Superior temporal gyrus (tissue), 1 donor: ENCODE measurements at regions not wholly inside any gene's neighbourhood (a gene's known extent, or its start where the extent isn't known, plus 50 kb on each side); places are given as distances from the start of the nearest gene placed in this dataset.
"Not testable (repeated sequence)": the region's sequence is repeated elsewhere in the genome, so short reads cannot be mapped to it uniquely, and the experiment has no call there.

ENCODE experiments used
- DNase-seq: peaks from one replicate; pipeline ENCODE4 v3.0.0-alpha.2; 2016; ENCODE audit errors: extremely low spot score

DNA sequence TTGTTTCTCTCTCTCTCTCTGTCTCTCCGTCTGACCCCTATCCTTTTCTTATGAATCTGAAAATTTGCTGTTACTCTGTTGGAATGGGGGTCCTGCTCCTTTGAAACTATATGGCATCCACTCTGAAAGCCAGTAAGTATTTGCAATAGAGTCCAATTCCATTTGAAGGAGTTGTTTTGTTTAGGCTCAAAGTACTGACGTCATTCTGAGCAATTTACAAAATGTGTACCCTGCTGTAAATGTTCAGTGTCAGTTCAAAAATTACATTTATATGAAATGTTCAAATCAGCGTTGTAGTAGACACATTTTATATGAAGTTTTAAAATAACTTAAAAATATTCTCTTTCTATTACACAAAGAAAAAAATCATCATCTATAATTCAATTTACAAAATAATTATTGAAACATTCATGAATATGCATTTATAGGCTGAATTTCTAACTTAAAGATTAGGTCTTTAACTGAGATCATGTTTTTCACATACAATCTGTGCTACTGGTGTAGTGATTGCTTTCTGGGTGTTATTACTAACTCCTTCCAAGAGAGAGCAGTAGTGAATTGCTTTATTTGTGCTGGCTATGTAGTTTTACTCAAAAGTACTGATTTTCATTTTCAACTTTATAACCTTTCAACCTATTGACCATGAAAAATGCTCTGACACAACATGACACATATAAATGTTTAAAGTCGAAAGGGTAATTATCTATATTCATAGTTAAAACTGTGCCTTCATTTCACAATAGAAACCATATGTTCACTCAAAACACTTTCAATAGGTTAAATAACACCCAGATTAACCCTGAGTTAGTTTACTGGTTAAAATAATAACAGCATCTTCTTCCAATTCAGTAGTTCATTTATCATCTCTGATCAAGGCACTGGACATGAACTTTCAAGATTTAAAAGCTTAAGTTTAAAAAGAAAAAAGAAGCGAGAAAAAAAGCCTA lies 253.1 kb upstream of the ADGRL4 start:
- DNase-seq: peak; percentile 49

GRCh38 chr1:79255421-79255820 lies 248.9 kb upstream of the ADGRL4 start:
- no peak for DNase-seq

DNA sequence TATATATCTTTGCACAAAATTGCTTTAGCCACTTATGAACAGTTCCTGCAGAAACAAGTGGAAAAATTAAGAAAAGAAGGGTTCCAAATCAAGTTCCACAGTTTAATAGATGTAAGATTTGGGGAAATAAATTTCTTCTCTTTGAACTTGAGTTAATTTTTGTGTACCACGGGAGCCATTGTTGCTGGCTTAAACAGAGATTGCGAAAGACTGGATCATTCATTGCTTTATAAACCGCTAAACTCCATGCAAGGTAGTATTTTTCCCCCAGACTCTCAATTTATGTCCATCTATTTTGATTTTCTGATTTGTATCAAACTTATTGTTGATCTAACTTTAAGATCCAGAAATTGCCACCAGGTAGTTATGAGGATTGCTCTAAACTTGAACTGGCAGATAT lies 246.1 kb upstream of the ADGRL4 start:
- no peak for DNase-seq

DNA sequence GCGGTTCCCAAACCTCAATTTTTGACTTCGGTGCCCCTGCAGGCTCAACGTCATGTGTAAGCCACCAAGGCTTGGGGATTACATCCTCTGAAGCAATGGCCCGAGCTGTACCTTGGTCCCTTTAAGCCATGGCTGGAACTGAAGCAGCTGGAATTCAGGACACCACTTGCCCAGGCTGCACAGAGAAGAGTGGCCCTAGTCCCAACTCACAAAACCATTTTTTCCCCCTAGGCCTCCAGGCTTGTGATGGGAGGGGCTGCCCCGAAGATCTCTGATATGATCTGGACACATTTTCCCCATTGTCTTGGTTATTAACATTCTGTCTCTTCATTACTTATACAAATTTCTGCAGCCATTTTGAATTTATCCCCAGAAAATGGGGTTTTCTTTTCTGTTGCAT lies 233.3 kb upstream of the ADGRL4 start:
- no peak for DNase-seq

DNA sequence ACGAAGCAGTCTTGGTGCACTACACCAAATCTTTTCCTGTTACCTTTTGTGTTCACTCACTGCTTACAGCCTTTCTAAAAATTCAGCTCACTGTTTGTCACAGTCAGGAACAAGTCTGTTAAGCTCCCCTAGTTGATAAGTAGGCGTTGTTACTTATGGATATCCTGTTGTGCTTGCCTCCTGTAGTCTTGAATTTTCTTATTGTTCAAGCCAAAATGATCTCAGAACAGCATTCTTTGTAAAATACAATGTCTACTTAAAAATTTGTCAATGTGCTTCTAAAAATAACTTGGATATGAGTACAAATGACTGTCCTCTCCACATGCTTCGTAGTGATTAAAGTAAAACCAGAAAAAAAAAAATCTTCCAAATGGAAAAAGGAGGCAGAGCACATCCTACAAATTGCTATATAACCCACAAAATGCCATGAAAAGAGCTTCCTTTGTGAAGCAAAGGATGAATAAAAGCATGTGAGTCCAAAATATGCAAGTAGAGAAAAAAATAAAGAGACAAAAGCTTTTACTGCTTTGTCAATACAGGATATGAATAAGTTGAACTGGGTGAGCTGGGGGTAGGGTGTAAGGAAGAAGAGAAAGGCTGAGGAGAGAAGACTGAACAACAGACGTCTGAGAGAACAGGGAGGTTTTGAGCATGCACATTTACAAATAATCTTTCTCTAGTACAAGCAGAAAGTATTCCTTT lies 228.9 kb upstream of the ADGRL4 start:
- DNase-seq: no peak

DNA sequence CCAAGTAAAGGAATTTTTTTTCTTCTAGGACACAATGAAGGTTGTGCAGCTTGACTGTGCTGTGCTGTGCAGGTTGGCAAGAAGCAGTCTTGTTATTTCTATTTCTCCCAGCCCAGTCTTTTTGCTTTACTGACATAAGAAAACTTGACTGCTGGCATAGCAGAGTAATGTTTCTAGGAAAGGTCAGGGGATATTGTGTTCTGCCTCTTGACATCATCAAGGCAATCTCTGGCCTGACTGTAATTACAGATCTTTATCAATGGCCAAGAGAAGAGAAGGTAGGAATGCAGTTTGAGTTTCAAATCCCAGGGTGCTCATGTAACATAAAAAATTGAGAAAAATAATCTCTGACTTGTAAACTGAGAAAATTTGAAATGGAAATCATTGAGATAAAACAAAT lies 226.3 kb upstream of the ADGRL4 start:
- DNase-seq: no peak

DNA sequence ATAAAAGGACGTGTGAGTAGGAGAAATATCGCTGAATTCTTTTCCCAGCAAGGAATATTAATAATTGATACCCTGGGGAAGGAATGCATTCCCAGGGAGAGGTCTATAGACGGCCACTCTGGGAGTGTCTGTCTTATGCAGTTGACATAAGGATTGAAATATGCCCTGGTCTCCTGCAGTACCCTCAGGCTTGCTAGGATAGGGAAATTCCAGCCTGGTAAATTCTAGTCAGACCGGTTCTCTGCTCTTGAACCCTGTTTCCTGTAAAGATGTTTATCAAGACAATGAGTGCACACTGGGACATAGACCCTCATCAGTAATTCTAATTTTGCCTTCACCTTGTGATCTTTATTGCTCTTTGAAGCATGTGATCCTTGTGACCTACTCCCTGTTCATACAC lies 224.2 kb upstream of the ADGRL4 start:
- not testable (repeated sequence) for DNase-seq

DNA sequence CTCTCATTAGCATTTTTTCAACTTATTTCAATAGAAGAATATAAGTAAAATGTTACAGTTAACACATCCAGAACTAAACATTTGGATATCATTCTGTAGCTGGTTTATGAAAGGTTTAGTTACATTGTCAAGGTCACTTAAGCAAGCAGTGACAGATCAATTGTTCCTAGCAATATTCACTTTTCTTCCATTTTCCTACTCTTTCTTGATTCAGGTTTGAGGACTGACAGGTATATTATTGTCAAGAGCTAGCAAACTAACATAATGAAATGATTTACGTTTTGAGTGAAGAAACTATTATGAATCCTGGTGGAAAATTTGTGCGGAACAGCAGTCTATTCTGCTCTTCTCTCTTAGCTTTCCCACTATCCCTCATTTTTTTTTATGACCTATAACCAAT lies 220.4 kb upstream of the ADGRL4 start:
- no peak for DNase-seq

DNA sequence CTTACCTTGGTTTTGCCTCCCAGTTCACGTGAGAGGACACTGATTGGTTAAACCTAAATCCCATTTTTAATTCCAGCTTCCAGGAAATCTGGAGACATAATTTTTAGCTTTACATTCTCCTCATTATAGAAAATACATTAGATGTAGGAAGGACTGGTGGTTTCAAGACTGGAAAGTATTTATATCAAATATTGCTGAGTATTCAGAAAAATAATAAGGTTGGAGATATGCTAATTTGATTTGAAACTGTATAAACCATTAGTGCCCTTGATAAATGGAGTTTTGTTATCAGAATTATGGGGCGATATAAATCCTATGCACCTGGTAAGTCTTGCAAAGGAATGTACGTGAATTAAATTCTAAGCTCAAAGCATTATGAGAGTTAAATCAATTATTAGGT lies 218.0 kb upstream of the ADGRL4 start:
- DNase-seq: no peak

GRCh38 chr1:79220509-79220908 lies 214.0 kb upstream of the ADGRL4 start:
- no peak for DNase-seq

GRCh38 chr1:79215311-79215710 lies 208.8 kb upstream of the ADGRL4 start:
- DNase-seq: no peak

DNA sequence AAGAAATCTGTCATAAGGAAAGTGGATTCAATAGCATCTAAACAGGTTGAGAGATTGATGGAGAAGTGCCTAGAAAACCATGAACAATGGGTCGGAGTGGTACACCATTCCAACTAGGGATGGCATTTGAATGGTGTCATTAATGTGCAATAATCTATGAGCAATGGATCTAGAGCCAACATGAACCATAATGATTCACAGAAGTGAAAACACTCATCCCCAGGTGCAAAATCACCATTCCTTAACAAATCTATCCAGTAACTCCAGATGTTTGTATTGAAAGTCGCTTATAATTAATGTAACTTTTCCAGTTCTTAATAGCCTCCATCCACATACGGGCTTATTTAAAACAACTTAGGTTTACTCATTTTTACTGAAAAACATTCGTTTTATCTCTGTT lies 201.3 kb upstream of the ADGRL4 start:
- no peak for DNase-seq

DNA sequence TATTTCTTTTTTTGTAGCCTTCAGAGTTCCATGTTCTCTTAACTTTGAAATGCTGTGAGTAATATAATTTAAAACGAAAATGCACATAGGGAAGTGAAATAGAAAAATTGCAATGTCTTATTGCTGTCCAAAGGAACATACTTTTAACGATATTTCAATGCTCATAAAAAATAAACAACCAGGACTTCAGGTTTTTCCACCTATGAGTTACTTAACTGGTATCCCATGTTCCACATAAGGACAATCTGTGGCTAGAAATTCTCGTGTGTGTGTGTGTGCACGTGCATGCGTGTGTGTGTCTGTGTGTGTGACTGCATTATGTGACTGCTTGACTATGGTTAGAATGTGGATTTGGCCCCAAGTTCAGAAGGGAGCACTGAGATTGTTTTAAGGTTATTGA lies 200.8 kb upstream of the ADGRL4 start:
- no peak for DNase-seq

DNA sequence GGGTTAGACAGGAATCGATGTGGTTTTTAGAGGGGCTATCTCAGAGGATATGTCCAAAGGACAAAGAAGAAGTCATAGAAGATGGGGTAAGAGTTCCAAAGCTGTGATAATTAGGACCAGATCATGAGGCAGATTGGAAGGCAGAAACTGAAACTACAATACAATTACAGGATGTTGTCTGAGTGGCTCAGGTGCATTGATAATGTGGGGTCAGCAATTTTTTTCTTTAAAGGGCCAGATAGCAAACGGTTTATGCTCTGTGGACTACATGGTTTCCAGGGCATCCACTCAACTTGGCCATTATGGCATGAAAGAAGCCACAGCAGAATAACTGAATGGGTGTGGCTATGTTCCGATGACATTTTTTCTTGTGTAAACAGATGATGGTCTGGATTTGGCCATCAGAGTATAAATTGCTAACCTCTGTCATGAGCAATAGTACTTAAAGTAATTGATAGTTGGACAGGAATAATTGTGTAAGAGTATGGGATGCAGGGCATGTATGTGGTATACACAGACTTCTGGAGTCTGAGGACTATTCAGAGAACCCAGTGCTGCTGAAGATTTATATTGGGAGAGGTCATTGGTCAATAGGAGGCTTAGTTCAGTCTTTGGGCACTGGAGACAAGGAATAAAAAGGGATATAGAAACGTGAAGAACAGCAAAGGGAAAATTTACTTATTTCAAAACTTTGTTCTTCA lies 198.4 kb upstream of the ADGRL4 start:
- no peak for DNase-seq

DNA sequence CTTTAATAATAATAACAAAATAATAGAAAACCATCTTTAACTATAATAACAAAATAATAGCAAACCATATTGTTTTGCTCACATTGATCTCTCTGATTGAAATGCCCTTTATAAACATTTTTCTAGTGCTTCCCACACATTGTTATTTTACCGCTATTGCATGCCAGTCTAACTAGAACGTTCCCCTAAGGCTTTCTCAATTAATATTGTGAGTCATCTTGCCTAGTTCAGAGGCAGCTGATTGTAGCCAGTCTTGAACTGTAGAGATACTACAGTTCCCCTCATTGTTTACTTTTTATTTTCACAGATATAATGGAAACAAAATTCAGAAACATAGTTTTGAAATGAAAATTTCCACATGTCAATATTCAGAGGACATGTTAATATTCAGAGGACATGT lies 192.3 kb upstream of the ADGRL4 start:
- no peak for DNase-seq

- DNase-seq: no peak
These were observed 190.9 kb upstream of the ADGRL4 start for GRCh38 chr1:79197421-79197820.

DNA sequence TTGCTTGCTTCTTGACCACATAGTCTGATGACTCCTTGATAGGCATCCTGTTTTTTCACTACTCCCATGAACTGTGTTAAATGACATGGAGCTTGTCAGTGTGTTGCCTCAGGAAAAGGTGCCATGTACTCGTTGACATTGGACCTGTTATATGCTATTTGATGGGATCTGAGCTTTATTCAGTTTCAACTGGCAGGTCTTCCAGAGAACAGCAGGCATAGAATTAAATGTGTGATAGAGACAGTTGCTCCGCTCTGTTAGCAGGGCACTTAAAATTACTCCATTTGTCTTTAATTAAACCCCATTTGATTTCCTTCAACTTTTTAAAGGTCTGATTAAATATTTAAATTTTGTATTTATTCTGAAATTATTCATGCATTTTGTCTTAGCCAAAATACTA lies 189.7 kb upstream of the ADGRL4 start:
- DNase-seq: no peak

DNA sequence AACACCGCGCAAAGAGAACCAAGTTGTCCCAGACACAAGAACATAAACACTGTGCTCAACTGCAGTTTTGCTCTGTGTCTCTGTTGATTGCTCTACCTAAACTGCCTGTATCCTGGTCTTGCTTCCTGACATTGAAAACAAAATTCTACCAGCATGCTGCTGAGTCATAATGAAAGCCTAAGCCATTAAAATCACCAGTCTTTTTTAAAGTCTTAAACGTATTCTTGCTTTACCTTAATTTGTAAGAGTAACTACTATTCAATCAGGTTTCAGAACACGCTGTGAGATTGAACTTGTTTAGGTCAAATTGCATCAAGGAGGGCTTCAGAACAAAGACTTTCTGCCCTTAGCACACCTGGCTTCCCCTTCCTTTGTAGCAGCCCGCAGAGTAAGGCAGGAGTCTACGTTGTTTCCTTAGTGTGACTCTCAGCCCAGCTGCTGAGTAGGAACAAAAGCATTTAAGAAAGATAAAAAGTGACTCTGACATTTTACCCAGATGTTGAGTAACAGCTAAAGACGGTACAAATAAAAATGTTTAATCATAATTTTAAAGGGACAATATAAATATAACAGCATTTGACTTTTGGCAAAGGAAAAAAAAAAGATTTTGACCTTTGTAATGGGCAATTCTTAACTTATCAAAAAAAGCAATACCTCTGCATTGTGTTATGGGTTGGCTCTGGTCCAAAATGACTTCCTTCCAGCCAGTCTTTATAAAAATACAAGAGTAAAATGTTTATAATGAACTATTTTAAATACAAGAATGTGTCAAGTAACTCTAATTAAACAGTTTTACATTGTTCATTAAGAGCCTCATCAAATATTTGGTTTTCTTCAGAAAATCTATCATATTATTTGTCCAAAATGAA lies 186.9 kb upstream of the ADGRL4 start:
- no peak for DNase-seq

DNA sequence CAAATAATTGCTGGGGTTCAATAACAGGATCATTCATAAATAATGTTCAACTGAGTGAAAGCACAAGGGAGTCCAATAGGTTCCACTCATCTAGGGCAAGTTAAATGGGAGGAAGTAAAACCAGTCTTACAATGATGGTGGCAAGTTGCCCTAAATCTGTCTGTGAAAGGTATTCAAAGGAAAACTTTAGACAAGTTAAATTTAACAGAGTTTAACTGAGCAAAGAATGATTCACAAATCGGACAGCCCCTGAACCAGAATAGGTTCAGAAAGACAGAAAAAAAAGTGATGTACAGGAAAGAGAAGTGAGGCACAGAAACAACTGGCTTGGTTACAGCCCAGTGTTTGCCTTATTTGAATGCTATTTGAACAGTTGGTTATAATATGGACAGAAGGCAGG lies 183.5 kb upstream of the ADGRL4 start:
- DNase-seq: no peak

DNA sequence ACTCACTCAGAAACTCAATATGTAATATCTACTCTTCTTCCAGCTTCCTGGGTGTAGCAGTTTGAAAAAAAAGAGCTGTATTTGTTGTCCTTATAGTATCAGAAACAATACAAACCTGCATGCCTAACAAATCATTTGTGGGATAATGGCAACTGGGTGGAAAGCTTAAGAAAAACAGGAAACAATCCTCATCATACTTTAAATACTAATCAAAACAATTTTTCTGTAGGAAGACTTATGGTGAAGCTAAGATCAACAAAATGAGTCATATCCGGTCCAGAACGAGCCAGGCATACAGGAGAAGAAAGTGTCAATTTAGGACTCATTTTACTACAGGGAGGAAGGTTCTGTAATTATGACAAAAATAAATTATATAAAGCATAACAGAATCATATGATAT lies 181.8 kb upstream of the ADGRL4 start:
- no peak for DNase-seq

DNA sequence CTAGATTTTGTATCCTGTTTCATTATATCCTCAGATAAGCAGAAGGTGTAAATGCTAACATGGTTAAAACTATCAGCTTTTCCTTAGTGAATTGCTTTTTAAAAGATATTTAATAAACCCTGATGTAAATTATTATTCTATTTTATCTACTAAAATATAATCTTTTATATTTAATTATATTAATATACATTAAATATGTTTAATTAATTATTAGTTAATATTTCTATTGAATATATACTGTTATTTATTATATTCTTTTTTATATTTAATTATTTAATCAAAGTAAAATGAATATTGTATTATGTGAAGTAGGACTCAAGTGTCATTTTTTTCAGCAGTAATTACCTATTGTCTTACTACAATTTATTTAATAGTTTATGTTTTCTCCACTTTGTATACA lies 179.7 kb upstream of the ADGRL4 start:
- no peak for DNase-seq

- no peak for DNase-seq
These were observed 171.3 kb upstream of the ADGRL4 start for GRCh38 chr1:79177844-79178243.
